ENCODE measurements at regions not wholly inside any gene's neighbourhood (a gene's known extent, or its start where the extent isn't known, plus 50 kb on each side); places are given as distances from the start of the nearest gene placed in this dataset.

- TF ChIP-seq CTCF (IDR thresholded peaks at IDR 0.05) (no peak), POLR2A (IDR thresholded peaks at IDR 0.05) (no peak)
Measured at GRCh38 chr18:34959211-34959829, 81.9 kb upstream of the MAPRE2 start.

All from thyroid gland (tissue), 4 donors.